ENCODE measurements at regions not wholly inside any gene's neighbourhood (a gene's known extent, or its start where the extent isn't known, plus 50 kb on each side); places are given as distances from the start of the nearest gene placed in this dataset.

DNA sequence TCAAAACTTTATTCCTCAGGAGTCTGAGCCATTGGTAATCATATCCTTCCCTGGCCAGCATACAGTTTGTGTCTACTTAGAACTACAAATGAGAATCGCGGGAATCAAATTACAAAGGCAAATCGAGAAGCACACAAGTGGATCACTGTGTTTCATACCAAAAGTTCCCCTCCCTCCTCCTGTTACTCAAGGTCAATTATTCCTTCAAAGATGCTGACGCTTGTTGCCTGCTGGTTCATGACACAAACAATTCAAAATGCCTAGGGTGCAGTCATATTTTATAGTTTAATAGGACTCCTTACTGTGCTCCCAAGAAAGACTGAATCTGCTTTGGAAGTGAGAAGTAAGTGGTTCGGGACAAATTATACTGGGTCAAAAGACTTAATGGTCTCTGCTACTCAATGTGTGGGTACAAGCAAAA, 93.0 kb upstream of the PBX1 start:
- TF ChIP-seq JUN (CRISPR knock-in tag; IDR thresholded peaks at IDR 0.05) (no peak), RORB (CRISPR knock-in tag; IDR thresholded peaks at IDR 0.05) (no peak), GABPB1 (CRISPR knock-in tag; IDR thresholded peaks at IDR 0.05) (no peak), KAT7 (CRISPR knock-in tag; IDR thresholded peaks at IDR 0.05; ENCODE audit: borderline replicate concordance) (no peak), TEAD4 (CRISPR knock-in tag; IDR thresholded peaks at IDR 0.05) (no peak), ESRRA (CRISPR knock-in tag; IDR thresholded peaks at IDR 0.05; ENCODE audit: borderline replicate concordance) (no peak), ZNF423 (CRISPR knock-in tag; IDR thresholded peaks at IDR 0.05) (no peak), ZNF263 (CRISPR knock-in tag; IDR thresholded peaks at IDR 0.05; ENCODE audit: low read depth) (no peak), SMAD3 (CRISPR knock-in tag; IDR thresholded peaks at IDR 0.05; ENCODE audit: borderline replicate concordance) (no peak)
- TF ChIP-seq, protein P1, sequence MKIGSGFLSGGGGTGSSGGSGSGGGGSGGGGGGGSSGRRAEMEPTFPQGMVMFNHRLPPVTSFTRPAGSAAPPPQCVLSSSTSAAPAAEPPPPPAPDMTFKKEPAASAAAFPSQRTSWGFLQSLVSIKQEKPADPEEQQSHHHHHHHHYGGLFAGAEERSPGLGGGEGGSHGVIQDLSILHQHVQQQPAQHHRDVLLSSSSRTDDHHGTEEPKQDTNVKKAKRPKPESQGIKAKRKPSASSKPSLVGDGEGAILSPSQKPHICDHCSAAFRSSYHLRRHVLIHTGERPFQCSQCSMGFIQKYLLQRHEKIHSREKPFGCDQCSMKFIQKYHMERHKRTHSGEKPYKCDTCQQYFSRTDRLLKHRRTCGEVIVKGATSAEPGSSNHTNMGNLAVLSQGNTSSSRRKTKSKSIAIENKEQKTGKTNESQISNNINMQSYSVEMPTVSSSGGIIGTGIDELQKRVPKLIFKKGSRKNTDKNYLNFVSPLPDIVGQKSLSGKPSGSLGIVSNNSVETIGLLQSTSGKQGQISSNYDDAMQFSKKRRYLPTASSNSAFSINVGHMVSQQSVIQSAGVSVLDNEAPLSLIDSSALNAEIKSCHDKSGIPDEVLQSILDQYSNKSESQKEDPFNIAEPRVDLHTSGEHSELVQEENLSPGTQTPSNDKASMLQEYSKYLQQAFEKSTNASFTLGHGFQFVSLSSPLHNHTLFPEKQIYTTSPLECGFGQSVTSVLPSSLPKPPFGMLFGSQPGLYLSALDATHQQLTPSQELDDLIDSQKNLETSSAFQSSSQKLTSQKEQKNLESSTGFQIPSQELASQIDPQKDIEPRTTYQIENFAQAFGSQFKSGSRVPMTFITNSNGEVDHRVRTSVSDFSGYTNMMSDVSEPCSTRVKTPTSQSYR (CRISPR knock-in tag; IDR thresholded peaks at IDR 0.05), result no peak
- TF ChIP-seq, protein P2, sequence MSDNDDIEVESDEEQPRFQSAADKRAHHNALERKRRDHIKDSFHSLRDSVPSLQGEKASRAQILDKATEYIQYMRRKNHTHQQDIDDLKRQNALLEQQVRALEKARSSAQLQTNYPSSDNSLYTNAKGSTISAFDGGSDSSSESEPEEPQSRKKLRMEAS (CRISPR knock-in tag; IDR thresholded peaks at IDR 0.05), result no peak
- TF ChIP-seq, protein P3, sequence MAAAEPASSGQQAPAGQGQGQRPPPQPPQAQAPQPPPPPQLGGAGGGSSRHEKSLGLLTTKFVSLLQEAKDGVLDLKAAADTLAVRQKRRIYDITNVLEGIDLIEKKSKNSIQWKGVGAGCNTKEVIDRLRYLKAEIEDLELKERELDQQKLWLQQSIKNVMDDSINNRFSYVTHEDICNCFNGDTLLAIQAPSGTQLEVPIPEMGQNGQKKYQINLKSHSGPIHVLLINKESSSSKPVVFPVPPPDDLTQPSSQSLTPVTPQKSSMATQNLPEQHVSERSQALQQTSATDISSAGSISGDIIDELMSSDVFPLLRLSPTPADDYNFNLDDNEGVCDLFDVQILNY (CRISPR knock-in tag; IDR thresholded peaks at IDR 0.05), result no peak
- Mint-ChIP-seq H3K27ac (no peak overlapping the region), H3K4me1 (no peaks in the 10 kb centered on the region), H3K9me3 (peaks cover 10% of the 10 kb centered on the region; the same call in 1 of the 2 replicates), H3K4me3 (no peak overlapping the region), H3K36me3 (peaks cover 3% of the 10 kb centered on the region), H3K27me3 (ENCODE audit: low read depth) (no peaks in the 10 kb centered on the region; the same call in 1 of the 2 replicates)
- ATAC-seq (no peak), DNase-seq (ENCODE audit: low spot score) (no peak)
- CTCF ChIA-PET, result no interaction called here
- POLR2A ChIA-PET, result no interaction called here

DNA sequence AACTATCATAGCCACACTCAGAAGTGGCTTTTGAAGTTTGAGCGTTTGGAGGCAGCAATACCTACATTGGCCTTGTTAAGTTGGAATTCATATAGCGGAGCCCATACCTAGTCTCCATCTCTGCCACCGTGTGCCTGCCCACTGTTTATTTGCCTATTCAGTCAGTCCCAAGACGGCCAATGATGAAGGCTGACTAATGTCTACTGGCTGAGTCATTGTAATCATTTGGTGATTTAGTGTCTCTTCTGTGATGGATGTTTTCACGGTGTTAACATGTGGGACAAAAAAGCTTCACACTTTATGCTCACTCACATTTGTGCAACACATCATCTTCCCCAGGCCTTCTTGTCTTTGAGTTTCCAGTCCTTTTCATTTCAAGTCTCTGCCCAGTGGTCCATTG, 92.6 kb upstream of the PBX1 start:
- H3K36me3 Mint-ChIP-seq, result no peaks in the 10 kb centered on the region; the same call in 1 of the 2 replicates

More for the DNA sequence above, 92.6 kb upstream of the PBX1 start:
- CTCF ChIA-PET, result no interaction called here
- Mint-ChIP-seq H3K27me3 (ENCODE audit: low read depth) (no peaks in the 10 kb centered on the region; the same call in 1 of the 2 replicates), H3K9me3 (peaks cover 10% of the 10 kb centered on the region; the same call in 1 of the 2 replicates), H3K27ac (no peak overlapping the region), H3K4me1 (no peaks in the 10 kb centered on the region), H3K4me3 (no peak overlapping the region)
- ATAC-seq (no peak), DNase-seq (ENCODE audit: low spot score) (no peak)
- TF ChIP-seq RORB (CRISPR knock-in tag; IDR thresholded peaks at IDR 0.05) (no peak), ELF4 (CRISPR knock-in tag; IDR thresholded peaks at IDR 0.05; ENCODE audit: low read depth) (no peak), NR2C2 (CRISPR knock-in tag; IDR thresholded peaks at IDR 0.05) (no peak), SOX15 (CRISPR knock-in tag; IDR thresholded peaks at IDR 0.05) (no peak), GABPB1 (CRISPR knock-in tag; IDR thresholded peaks at IDR 0.05) (no peak), CBFB (CRISPR knock-in tag; IDR thresholded peaks at IDR 0.05; ENCODE audit: low read depth) (no peak), SP1 (CRISPR knock-in tag; conservative IDR thresholded peaks at IDR 0.05) (no peak), ZNF219 (CRISPR knock-in tag; IDR thresholded peaks at IDR 0.05; ENCODE audit: borderline replicate concordance) (no peak), JAZF1 (CRISPR knock-in tag; IDR thresholded peaks at IDR 0.05) (no peak), ATF1 (CRISPR knock-in tag; IDR thresholded peaks at IDR 0.05) (no peak), ZNF396 (CRISPR knock-in tag; IDR thresholded peaks at IDR 0.05; ENCODE audit: borderline replicate concordance) (no peak)
- TF ChIP-seq, protein P4, sequence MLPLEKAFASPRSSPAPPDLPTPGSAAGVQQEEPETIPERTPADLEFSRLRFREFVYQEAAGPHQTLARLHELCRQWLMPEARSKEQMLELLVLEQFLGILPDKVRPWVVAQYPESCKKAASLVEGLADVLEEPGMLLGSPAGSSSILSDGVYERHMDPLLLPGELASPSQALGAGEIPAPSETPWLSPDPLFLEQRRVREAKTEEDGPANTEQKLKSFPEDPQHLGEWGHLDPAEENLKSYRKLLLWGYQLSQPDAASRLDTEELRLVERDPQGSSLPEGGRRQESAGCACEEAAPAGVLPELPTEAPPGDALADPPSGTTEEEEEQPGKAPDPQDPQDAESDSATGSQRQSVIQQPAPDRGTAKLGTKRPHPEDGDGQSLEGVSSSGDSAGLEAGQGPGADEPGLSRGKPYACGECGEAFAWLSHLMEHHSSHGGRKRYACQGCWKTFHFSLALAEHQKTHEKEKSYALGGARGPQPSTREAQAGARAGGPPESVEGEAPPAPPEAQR (CRISPR knock-in tag; IDR thresholded peaks at IDR 0.05), result no peak
- TF ChIP-seq, protein P2 (CRISPR knock-in tag; IDR thresholded peaks at IDR 0.05), result no peak
- TF ChIP-seq, protein P5, sequence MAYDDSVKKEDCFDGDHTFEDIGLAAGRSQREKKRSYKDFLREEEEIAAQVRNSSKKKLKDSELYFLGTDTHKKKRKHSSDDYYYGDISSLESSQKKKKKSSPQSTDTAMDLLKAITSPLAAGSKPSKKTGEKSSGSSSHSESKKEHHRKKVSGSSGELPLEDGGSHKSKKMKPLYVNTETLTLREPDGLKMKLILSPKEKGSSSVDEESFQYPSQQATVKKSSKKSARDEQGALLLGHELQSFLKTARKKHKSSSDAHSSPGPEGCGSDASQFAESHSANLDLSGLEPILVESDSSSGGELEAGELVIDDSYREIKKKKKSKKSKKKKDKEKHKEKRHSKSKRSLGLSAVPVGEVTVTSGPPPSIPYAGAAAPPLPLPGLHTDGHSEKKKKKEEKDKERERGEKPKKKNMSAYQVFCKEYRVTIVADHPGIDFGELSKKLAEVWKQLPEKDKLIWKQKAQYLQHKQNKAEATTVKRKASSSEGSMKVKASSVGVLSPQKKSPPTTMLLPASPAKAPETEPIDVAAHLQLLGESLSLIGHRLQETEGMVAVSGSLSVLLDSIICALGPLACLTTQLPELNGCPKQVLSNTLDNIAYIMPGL (CRISPR knock-in tag; IDR thresholded peaks at IDR 0.05), result no peak
- POLR2A ChIA-PET, result no interaction called here

Data from WTC11 (cell line).